HEK293 (cell line): ENCODE measurements at regions not wholly inside any gene's neighbourhood (a gene's known extent, or its start where the extent isn't known, plus 50 kb on each side); places are given as distances from the start of the nearest gene placed in this dataset.

Source experiments
- CTCF ChIA-PET: fragments of 350-600 bp; formaldehyde crosslinking; extraction: SDS; loops from one replicate; lab custom pipeline; 2021; ENCODE audit warnings: antibody characterized with exemption; lab: Yijun Ruan, JAX
- POLR2A ChIA-PET: fragments of 300-600 bp; formaldehyde crosslinking; extraction: SDS; loops from one replicate; lab custom pipeline; 2020; ENCODE audit warnings: antibody characterized with exemption, inconsistent platforms; lab: Yijun Ruan, JAX
- H3K27ac ChIP-seq: fragments of 200-500 bp; sonication (Bioruptor generic); 2 replicates; pipeline ENCODE4 v1.5.1; 2014; ENCODE audit warnings: low read depth, low read length, control low read depth, inconsistent platforms; ENCODE audit errors: extremely low read depth
- H3K36me3 ChIP-seq, 2 experiments: fragments of 200-500 bp in 1 of 2; sonication (Bioruptor generic) in 1 of 2; 1 replicate in 1 of 2; 2 replicates in 1 of 2; pipeline ENCODE4 v1.5.1; 2014 to 2017; ENCODE audit warnings: inconsistent platforms in 2 of 2, low read length in 2 of 2; ENCODE audit not compliant: control insufficient read depth in 2 of 2, insufficient read depth in 1 of 2
- H3K4me1 ChIP-seq: fragments of 200-500 bp; sonication (Bioruptor generic); 2 replicates; pipeline ENCODE4 v1.5.1; 2014; ENCODE audit warnings: mild to moderate bottlenecking, low read length, inconsistent platforms; ENCODE audit not compliant: control insufficient read depth, insufficient read depth
- H3K4me3 ChIP-seq: 2 replicates; pipeline ENCODE4 v1.5.1; 2011; ENCODE audit warnings: low read depth, mild to moderate bottlenecking, control low read depth, low read length, moderate library complexity
- H3K9me3 ChIP-seq: fragments of 200-500 bp; sonication (Bioruptor generic); 2 replicates; pipeline ENCODE4 v1.5.1; 2014; ENCODE audit warnings: low read depth, low read length, inconsistent platforms; ENCODE audit not compliant: control insufficient read depth, insufficient read depth
- HOXD13 ChIP-seq: sonication (generic); formaldehyde crosslinking; IDR thresholded peaks from 2 replicates; pipeline ENCODE4 v1.8.0; 2022; ENCODE audit warnings: missing genetic modification reagents, borderline replicate concordance
- INSM2 ChIP-seq: fragments of 450-650 bp; formaldehyde crosslinking; IDR thresholded peaks from 2 replicates; pipeline ENCODE4 v1.5.1; 2016; ENCODE audit warnings: missing biosample characterization, missing genetic modification characterization
- PRDM2 ChIP-seq: fragments of 450-650 bp; formaldehyde crosslinking; IDR thresholded peaks from 2 replicates; pipeline ENCODE4 v1.5.1; 2016; ENCODE audit warnings: missing biosample characterization, missing genetic modification characterization, borderline replicate concordance
- ZBTB21 ChIP-seq: fragments of 450-650 bp; formaldehyde crosslinking; IDR thresholded peaks from 2 replicates; pipeline ENCODE4 v1.5.1; 2017; ENCODE audit warnings: missing biosample characterization, missing genetic modification characterization
- ZNF169 ChIP-seq: fragments of 450-650 bp; formaldehyde crosslinking; IDR thresholded peaks from 2 replicates; pipeline ENCODE4 v1.5.1; 2016; ENCODE audit warnings: missing biosample characterization, missing genetic modification characterization
- ZNF174 ChIP-seq: fragments of 450-650 bp; formaldehyde crosslinking; IDR thresholded peaks from 2 replicates; pipeline ENCODE4 v1.5.0; 2017; ENCODE audit warnings: missing biosample characterization, mild to moderate bottlenecking, missing genetic modification characterization
- ZNF184 ChIP-seq: fragments of 450-650 bp; IDR thresholded peaks from 2 replicates; pipeline ENCODE4 v1.5.1; 2018; ENCODE audit warnings: missing biosample characterization, mild to moderate bottlenecking, missing genetic modification characterization
- ZNF398 ChIP-seq: fragments of 450-650 bp; formaldehyde crosslinking; IDR thresholded peaks from 2 replicates; pipeline ENCODE4 v1.5.1; 2017; ENCODE audit warnings: missing biosample characterization, missing genetic modification characterization
- ZNF488 ChIP-seq: fragments of 450-650 bp; formaldehyde crosslinking; IDR thresholded peaks from 2 replicates; pipeline ENCODE4 v1.5.1; 2016; ENCODE audit warnings: missing biosample characterization, missing genetic modification characterization
- ZNF514 ChIP-seq: fragments of 450-650 bp; formaldehyde crosslinking; IDR thresholded peaks from 2 replicates; pipeline ENCODE4 v1.5.1; 2016; ENCODE audit warnings: missing biosample characterization, missing genetic modification characterization
- ZNF561 ChIP-seq: fragments of 450-650 bp; IDR thresholded peaks from 2 replicates; pipeline ENCODE4 v1.5.1; 2018; ENCODE audit warnings: missing biosample characterization, missing genetic modification characterization, borderline replicate concordance
- ZNF610 ChIP-seq: fragments of 450-650 bp; formaldehyde crosslinking; IDR thresholded peaks from 2 replicates; pipeline ENCODE4 v1.5.1; 2016; ENCODE audit warnings: missing biosample characterization, missing genetic modification characterization, borderline replicate concordance
- ZNF621 ChIP-seq: fragments of 450-650 bp; formaldehyde crosslinking; IDR thresholded peaks from 2 replicates; pipeline ENCODE4 v1.5.1; 2017; ENCODE audit warnings: missing biosample characterization, missing genetic modification characterization
- ZNF654 ChIP-seq: fragments of 450-650 bp; formaldehyde crosslinking; IDR thresholded peaks from 2 replicates; pipeline ENCODE4 v1.5.1; 2016; ENCODE audit warnings: low read depth, missing biosample characterization, missing genetic modification characterization
- ZNF660 ChIP-seq: fragments of 450-650 bp; IDR thresholded peaks from 2 replicates; pipeline ENCODE4 v1.5.1; 2018; ENCODE audit warnings: missing biosample characterization, mild to moderate bottlenecking, missing genetic modification characterization
- ZNF768 ChIP-seq: fragments of 450-650 bp; formaldehyde crosslinking; IDR thresholded peaks from 2 replicates; pipeline ENCODE4 v1.5.1; 2018; ENCODE audit warnings: missing biosample characterization, mild to moderate bottlenecking, missing genetic modification characterization
- ZNF843 ChIP-seq: fragments of 450-650 bp; formaldehyde crosslinking; IDR thresholded peaks from 2 replicates; pipeline ENCODE4 v1.5.1; 2016; ENCODE audit warnings: missing biosample characterization, missing genetic modification characterization

- POLR2A ChIA-PET, result no interaction called here
- Histone ChIP-seq H3K4me1 (no peaks in the 10 kb centered on the region), H3K36me3 (no peaks in the 10 kb centered on the region), H3K27ac (no peak overlapping the region), H3K9me3 (no peaks in the 10 kb centered on the region), H3K4me3 (no peak overlapping the region)
- CTCF ChIA-PET, result no interaction called here
- TF ChIP-seq HOXD13 (CRISPR knock-in tag) (no peak), PRDM2 (tag by site-specific recombination) (no peak), ZNF514 (tag by site-specific recombination) (no peak)
Measured at GRCh38 chr4:134465417-134465816, 263.8 kb upstream of the PABPC4L start.

GRCh38 chr4:134463771-134464170 is 262.2 kb upstream of the PABPC4L start:
- ChIA-PET CTCF (no interaction called here), POLR2A (no interaction called here)
- H3K36me3 ChIP-seq, result no peaks in the 10 kb centered on the region
- no peaks in the 10 kb centered on the region for H3K4me1 ChIP-seq
- TF ChIP-seq ZNF488 (no peak), ZNF610 (tag by site-specific recombination) (no peak), ZNF660 (tag by site-specific recombination) (no peak), ZNF768 (tag by site-specific recombination) (no peak), ZNF184 (no peak), ZNF174 (tag by site-specific recombination) (no peak), ZNF561 (tag by site-specific recombination) (no peak), ZNF169 (tag by site-specific recombination) (no peak), INSM2 (tag by site-specific recombination) (no peak), ZNF843 (tag by site-specific recombination) (no peak), ZNF621 (tag by site-specific recombination) (no peak), ZNF398 (no peak), ZBTB21 (tag by site-specific recombination) (no peak), ZNF654 (tag by site-specific recombination) (no peak)
- no peaks in the 10 kb centered on the region for H3K9me3 ChIP-seq
- H3K4me3 ChIP-seq, result no peak overlapping the region
- no peak overlapping the region for H3K27ac ChIP-seq
